ENCODE measurements at regions not wholly inside any gene's neighbourhood (a gene's known extent, or its start where the extent isn't known, plus 50 kb on each side); places are given as distances from the start of the nearest gene placed in this dataset.

- TF ChIP-seq CTCF (conservative IDR thresholded peaks at IDR 0.05) = no peak; the same call in 1 of the 2 replicates
- no peak for TF ChIP-seq ZFX (IDR thresholded peaks at IDR 0.05)
Measured at GRCh38 chr12:127526925-127527324, 740.0 kb upstream of the TMEM132C start.
